Endothelial cell of hepatic sinusoid (primary cell): ENCODE measurements at regions not wholly inside any gene's neighbourhood (a gene's known extent, or its start where the extent isn't known, plus 50 kb on each side); places are given as distances from the start of the nearest gene placed in this dataset.

ENCODE experiments used
- in situ Hi-C: cut with HindIII; loops from 2 replicates; pipeline ENCODE4 v1.10.0; 2017; ENCODE audit warnings: low sequenced_read_pairs

DNA sequence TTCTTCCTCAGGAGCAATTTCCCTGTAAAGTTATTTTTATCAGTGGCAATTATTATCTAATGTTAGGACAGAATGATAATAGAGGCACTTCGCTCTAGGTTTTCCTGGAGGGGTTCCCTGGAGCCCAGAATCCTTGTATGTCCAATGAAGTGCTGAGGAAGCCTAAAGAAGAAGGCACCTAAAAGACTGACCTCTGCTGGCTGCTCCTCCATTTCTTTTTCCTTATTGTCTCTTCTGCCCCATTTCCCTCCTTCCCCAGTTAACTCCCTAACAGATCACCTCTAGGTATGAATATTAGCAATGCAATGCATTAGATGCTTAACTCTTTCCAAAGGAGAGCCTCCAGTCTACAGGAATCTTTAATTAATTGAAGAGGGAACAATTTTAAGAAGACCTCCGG, 985.4 kb downstream of the DIAPH3 start:
- in situ Hi-C loops: no loop called here

- in situ Hi-C loops: no loop called here
These were observed 981.5 kb downstream of the DIAPH3 start for GRCh38 chr13:59182241-59182640.

GRCh38 chr13:59197397-59197796, 966.3 kb downstream of the DIAPH3 start:
- in situ Hi-C loops: no loop called here

- in situ Hi-C loops: no loop called here
These were observed 961.9 kb downstream of the DIAPH3 start for GRCh38 chr13:59201841-59202240.

DNA sequence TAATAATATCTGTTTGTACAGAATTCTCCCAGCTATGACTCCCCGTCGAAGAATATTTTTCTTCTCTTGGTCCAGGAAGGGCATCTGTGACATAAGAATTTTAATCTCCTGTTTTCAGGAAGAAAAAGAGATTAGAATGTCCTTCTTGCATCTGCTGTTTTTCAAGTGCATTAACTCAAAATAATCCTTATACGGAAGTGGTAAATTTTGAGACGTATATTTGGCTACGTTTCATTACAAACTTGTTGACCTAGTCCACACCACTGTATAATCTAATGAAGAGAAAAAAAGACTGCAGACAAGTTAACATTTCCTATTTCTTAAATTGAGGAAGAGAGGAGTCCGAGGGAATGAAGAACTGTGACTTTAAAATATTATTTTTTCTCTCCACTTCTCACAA, 959.9 kb downstream of the DIAPH3 start:
- in situ Hi-C loops: no loop called here

DNA sequence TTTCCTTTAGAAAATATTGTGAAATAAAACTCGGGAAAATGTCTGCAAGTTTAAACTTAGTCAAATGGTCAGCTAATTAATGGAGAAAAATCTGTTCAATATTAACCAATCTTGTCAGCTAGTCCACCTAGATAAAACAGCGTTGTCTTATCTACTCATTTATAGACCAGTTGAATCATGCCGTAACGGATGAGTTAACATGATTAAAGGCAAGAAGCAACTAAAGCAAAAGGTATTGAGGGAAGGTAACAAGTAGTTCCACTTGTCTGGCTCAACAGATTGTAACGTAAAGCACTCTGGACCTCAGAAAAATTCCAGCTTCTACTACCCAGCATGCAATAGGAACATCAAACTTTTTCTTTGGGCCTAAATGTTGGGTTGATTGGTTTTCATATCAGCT, 958.2 kb downstream of the DIAPH3 start:
- in situ Hi-C loops: no loop called here

DNA sequence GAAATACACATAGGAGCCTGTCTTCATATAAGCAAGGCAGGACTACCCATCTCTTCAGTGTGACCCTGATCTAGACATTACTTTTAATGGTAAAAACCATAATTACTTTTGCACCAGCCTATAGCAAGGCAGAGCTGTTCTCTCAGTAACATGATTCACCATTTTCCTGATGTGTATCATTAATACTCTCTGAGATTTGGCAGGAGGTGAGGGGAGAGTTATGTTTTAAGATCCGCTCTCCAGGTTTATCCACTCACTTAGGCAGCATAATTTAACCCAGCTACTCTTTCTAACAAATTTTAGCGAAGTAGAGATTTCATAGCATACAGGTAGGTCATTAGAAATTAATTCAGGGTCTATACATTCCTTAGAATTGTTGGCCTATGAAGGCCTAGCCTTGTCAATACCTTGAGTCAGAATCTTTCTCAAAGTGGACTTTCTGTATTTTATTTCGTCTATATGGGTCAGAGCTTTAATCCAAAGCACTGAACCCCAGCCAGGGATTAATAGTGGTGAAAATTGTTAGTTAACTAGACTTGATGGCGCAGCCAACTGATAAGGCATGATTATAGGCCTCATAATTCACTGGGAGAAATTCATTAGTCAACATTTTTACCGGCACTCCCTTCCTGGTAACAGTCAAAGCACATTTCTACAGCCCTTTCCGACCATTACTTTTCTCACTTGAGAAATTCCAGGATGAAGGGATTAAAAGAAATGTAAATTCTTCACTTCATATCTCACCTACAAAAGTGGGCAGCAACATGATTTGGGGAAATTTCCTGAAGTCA, 955.1 kb downstream of the DIAPH3 start:
- in situ Hi-C loops: no loop called here

GRCh38 chr13:59210543-59210942, 953.2 kb downstream of the DIAPH3 start:
- in situ Hi-C loops: no loop called here

DNA sequence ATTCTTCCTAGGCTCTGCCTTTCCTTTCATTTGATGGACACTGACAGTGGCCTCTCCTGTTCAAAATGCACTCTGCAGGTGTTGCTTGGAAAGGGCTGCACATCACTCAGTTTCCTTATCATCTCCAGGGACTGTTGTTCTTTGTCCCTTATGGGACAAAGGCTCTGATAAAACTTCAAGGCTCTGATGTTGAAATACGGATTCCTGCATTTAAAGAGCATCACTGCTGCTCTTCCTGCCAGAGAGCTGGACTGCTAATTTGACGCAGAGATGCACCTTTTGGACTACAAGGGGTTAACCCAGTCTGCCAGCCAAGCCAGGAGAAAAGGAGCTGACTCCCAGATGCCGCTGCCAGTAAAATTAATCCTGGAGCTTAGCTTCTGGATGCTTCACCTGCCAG, 952.1 kb downstream of the DIAPH3 start:
- in situ Hi-C loops: no loop called here

- in situ Hi-C loops: no loop called here
These were observed 934.3 kb downstream of the DIAPH3 start for GRCh38 chr13:59229401-59229800.

DNA sequence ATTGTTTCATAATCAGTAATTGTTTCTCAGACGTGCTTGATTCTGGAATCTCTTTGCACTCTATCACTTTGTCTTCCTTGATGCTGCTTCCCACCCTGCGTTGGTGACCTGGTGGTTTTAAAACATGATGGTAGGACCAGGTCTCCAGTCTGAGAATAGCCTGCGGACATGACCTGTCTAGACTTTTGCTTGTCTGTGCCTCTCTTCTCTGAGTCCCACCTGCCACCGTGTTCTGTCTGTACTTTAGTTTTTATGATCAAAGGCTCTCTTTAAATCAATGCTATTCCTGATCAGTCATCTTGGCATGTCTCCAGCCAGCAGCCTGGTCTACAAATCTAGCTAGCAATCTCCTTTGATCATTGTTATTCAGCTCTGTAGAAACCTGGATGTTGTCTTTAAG, 933.9 kb downstream of the DIAPH3 start:
- in situ Hi-C loops: no loop called here

GRCh38 chr13:59230484-59231264, 933.1 kb downstream of the DIAPH3 start:
- in situ Hi-C loops: no loop called here

DNA sequence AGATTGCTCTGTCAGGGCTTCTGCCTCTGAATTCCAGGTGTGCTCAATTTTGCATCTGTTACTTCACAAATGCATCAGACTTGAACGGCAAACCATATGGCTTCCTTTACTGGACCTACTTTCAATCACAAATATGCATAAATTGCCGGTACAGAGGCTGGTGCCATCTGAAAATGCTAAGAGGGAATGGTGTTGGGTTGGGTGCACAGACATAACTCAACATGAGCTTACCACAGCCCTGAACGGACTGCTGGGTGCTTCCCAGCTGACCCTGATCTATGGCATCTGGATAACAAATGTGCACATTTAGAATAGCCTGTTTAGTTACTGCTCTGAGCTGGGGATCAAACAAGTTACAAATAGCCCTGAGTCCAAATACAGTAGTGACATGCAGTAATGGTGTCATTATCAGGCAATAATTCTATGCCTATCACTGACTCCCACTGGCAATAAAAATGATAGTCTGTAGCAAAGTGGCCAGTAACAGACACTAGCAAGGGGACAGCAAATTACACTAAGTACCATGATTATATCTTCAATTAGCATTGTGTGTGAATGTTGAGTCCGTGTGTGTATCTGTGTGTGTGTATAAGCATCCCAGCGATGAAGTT, 927.3 kb downstream of the DIAPH3 start:
- in situ Hi-C loops: no loop called here

DNA sequence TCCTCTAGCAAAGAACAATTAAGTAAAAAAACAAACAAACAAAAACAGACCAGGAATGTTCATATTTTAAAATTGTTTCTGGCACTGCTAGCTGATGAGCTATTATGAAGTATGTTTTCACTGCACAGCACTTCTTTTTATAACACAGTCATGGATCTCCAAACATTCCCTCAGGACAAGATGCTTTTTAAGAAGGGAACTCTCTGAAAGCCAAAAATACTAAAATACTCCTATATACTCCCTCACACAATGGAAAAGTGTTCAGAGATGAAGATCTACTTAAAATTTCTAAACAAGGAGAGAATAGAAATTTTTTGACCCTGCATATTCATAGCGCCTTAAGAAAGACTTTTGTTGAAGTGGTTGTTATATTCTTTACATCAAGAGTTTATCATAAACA, 926.8 kb downstream of the DIAPH3 start:
- in situ Hi-C loops: no loop called here

DNA sequence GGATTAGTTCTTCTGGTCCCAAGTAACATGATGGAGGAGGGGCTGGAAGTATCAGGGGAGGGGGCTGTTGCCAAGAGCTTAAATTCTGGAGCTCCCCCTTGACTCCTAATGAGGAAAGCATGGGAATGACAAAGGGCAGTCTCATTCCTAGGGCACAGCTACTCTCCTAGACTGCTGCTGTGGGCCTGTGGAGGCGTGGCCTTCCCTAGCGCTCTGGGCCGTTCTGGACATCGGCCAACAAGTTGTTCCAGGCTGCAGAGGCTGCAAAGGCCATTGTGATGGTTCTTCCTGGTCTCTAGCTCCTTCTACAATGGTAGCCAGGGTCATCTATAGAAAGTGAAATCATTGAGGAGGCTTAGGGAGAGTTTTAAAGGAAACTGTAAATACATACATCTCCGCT, 916.6 kb downstream of the DIAPH3 start:
- in situ Hi-C loops: no loop called here

DNA sequence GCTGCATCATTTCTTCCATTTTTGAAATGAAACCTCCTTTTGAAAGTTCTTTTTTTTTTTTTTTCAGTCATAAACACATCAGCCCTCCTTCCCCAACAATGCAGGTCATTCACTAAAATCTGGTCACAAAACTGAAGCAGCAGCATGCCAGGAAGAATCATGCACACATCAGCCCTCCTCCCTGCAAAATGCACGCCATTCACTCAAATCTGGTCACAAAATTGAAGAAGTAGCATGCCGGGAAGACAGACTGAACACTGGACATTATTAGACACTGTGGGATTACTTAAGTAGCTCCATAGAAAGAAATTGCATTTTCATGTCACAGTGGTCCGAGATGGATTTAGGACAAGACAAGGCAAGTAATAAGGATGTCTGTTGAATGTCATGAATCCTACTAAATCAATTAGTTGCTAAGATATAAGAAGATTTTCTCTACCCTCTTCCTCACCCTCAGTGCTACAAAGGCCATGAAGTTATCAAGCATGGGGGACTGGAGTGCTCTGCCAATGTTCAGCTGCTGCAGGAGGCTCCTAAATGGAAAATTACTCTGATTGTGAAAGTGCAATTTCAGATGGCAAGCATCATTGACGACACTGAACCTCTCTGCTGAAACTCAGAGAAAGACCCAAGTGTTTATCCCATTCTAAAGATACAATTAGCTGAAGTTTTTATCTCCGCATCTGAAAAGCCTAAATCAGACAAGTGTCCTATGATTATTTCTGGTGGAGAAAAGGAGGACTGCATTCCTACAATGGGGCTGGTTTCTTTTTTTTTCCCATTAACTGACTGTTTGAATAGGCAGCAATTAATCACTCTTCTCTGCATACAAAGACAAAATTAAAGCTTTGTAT, 913.2 kb downstream of the DIAPH3 start:
- in situ Hi-C loops: no loop called here

DNA sequence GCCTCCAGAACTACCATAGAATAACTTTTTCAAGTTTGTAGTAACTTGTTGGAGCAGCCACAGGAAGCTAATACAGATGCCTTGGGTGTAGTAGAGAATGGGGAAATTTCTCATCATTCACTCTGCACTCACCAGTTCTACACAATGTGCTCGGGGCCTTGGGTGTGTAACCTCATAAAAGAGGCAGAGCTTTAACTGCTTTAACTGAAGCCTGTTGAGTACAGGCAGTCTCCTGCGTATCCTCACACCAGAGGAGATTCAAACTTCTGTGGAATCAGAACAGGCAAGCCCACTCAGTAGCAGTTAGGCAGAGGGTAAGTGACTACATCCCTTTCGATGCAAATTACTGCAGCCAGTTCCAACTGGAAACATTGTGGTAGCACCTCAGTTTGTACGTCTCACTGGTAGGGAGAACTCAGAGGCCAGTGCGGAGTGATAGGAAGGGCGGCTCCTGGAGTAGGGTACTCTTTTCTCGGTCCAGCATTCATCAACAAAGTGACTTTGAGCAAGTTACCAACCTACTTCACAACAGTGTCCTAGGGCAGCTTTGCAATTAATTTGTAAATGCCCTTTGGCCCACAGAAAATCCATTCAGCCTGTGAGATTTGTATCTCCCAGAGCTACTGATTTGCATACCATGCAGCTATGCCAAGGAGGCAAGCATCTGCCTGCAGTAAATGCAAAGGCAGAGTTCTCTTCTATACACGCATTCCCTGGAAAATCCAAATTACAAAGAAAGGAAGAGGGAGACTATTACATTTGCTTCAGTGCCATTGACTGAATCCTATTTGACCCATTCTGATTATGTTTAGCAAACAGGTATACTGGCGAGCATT, 904.3 kb downstream of the DIAPH3 start:
- in situ Hi-C loops: no loop called here

GRCh38 chr13:59261928-59262488, 901.7 kb downstream of the DIAPH3 start:
- in situ Hi-C loops: no loop called here

DNA sequence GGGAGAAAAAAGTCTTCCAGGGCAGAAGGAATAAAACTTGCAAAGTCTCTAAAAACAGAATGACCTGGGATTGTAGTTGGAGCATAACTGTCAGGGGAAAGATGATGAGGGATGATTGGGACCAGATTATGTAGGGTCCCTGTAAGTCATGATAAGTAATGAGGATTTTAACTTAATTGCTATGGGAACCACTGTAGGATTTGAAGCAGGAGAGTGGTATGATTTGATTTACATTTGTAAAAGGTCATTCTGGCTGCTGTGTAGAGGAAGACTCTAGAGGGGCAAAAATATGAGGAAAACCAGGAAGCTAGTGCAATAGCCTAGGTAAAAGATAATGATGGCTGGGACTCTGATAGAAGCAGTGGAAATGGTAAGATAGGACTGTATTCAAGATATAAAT, 900.2 kb downstream of the DIAPH3 start:
- in situ Hi-C loops: no loop called here
